ENCODE measurements at regions not wholly inside any gene's neighbourhood (a gene's known extent, or its start where the extent isn't known, plus 50 kb on each side); places are given as distances from the start of the nearest gene placed in this dataset.
"Not testable (repeated sequence)": the region's sequence is repeated elsewhere in the genome, so short reads cannot be mapped to it uniquely, and the experiment has no call there.

DNA sequence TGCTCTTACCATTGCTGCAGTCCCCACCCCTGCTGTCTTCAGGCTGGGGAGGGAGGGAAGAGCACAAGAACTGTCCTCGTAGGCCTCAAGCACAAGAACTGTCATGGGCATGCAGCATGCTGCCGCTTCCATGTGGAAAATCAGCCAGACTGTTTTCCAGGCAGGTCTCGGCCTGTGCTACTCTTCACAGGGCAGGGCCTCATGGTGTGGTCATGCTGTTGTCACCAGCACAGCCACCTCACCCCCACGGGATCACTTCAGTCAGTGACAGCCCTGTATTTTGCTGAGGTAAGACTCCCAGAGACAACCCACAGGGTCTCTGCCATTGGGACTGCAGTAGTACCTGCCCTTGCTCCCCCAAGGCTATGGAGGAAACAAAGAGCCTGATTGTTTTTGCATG lies 205.3 kb downstream of the NAP1L3 start:
- H3K4me3 ChIP-seq (ENCODE audit: low read depth, low read length) = no peak overlapping the region

DNA sequence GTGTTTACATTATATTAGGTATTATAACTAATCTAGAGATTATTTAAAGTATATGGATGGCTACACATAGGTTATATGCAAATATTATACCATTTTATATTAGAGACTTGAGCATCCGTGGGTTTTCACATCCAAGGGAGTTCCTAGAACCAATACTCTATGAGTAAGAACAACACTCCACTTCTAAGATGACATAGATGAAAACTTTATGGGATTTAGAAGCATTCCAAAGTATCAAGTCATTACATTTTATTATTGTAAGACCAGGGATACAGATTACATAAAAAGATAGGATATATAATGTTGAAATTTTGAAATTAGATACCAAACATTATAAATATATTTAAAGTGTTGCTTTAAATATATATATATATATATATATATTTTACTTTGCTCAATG lies 207.0 kb downstream of the NAP1L3 start:
- H3K4me3 ChIP-seq (ENCODE audit: low read depth, low read length) = no peak overlapping the region
- TF ChIP-seq, protein P1, sequence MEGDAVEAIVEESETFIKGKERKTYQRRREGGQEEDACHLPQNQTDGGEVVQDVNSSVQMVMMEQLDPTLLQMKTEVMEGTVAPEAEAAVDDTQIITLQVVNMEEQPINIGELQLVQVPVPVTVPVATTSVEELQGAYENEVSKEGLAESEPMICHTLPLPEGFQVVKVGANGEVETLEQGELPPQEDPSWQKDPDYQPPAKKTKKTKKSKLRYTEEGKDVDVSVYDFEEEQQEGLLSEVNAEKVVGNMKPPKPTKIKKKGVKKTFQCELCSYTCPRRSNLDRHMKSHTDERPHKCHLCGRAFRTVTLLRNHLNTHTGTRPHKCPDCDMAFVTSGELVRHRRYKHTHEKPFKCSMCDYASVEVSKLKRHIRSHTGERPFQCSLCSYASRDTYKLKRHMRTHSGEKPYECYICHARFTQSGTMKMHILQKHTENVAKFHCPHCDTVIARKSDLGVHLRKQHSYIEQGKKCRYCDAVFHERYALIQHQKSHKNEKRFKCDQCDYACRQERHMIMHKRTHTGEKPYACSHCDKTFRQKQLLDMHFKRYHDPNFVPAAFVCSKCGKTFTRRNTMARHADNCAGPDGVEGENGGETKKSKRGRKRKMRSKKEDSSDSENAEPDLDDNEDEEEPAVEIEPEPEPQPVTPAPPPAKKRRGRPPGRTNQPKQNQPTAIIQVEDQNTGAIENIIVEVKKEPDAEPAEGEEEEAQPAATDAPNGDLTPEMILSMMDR (IDR thresholded peaks at IDR 0.05; ENCODE audit: low read depth, low read length) = no peak

More for the DNA sequence above, 205.3 kb downstream of the NAP1L3 start:
- TF ChIP-seq, protein P1 (IDR thresholded peaks at IDR 0.05; ENCODE audit: low read depth, low read length) = no peak

DNA sequence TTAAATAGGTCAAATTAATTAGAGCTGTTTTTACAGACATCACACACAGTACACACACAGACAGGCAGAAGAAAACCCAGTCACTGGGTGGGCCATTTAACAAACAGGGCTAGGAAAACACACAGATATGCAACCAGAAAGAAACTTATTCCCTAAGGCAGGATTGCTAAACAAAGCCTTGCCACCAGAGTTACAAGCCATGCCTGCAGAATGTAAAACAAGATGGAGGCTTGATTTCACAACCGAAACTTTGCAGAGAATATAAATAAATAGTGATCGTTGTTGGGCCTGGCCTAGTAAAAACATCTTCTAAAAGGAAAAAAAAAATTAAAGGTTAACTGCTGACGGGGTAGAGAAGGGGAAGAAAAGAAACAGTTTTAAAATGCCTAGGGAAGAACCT lies 212.3 kb downstream of the NAP1L3 start:
- no peak overlapping the region for H3K4me3 ChIP-seq (ENCODE audit: low read depth, low read length)
- TF ChIP-seq, protein P1 (IDR thresholded peaks at IDR 0.05; ENCODE audit: low read depth, low read length) = no peak

DNA sequence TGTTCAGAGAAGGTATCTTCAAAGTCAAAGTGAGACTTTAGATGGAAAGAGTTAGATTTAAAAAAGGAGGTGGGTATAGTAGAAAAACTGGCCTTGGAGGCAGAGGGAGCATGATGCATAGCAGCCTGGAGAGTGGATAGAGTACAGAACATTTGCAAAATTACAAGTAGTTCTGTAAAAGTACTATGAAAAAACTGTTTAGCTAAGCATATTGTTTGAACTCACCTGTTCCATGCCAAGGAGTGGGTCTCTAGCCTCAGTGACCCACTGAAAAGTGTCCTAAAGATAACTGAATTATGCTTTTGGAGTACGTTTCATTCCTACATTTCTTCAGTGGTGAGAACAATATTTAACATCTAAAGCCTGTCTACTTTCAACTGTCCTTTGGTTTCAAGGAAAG lies 218.9 kb downstream of the NAP1L3 start:
- H3K4me3 ChIP-seq (ENCODE audit: low read depth, low read length) = no peak overlapping the region
- TF ChIP-seq, protein P1 (IDR thresholded peaks at IDR 0.05; ENCODE audit: low read depth, low read length) = no peak

DNA sequence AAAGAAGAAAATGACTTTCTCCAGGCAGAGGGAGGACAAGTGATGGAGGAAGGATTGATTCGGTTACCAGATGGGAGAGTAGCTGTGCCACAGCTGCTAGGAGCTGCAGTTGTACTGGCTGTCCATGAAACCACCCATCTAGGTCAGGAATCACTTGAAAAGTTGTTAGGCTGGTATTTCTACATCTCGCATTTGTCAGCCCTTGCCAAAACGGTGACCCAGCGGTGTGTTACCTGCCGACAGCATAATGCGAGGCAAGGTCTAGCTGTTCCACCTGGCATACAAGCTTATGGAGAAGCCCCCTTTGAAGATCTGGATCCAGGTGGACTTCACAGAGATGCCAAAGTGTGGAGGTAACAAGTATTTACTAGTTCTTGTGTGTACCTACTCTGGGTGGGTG lies 238.7 kb downstream of the NAP1L3 start:
- not testable (repeated sequence) for H3K4me3 ChIP-seq (ENCODE audit: low read depth, low read length)

DNA sequence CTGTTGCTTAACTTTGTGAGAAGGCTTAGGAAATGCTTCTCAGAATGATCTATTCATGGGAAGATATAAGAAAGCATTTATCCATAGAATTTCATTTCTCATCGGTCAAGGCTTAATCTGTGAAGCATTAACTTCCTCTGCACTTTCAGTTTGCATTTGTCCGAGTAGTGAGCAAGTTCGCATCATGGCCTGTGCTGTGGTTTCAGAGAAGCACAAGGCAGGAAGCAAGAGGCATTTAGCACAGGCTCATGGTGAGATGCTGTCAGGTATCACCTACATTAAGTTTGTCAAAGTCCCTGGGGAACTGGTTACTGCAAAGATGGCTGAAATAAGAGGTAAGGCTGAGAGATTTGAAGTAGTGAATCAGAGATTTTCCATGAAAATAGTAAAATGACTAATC lies 244.9 kb downstream of the NAP1L3 start:
- TF ChIP-seq, protein P1 (IDR thresholded peaks at IDR 0.05; ENCODE audit: low read depth, low read length) = no peak
- H3K4me3 ChIP-seq (ENCODE audit: low read depth, low read length) = no peak overlapping the region

DNA sequence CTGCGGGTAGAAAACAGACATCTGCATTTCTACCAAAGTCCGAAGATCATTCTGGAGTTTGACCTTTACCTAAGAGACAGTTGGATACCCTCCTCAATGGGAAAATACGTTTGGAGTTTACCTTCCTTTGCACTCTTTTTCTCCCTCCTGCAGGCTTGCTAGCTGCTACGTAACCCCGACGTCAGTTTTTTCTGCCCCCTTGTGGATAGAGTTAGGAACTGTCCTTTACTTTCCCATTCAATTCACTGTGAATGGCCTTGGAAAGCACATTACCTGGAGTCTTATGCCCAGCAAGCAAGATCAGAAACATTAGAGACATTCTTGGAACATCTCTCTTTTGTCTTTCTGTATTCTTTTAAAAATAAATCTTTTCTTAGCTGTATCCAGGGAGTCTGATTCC lies 250.7 kb downstream of the NAP1L3 start:
- TF ChIP-seq, protein P1 (IDR thresholded peaks at IDR 0.05; ENCODE audit: low read depth, low read length) = peak; percentile 28; the same call in 1 of the 2 replicates
- H3K4me3 ChIP-seq (ENCODE audit: low read depth, low read length) = no peak overlapping the region

DNA sequence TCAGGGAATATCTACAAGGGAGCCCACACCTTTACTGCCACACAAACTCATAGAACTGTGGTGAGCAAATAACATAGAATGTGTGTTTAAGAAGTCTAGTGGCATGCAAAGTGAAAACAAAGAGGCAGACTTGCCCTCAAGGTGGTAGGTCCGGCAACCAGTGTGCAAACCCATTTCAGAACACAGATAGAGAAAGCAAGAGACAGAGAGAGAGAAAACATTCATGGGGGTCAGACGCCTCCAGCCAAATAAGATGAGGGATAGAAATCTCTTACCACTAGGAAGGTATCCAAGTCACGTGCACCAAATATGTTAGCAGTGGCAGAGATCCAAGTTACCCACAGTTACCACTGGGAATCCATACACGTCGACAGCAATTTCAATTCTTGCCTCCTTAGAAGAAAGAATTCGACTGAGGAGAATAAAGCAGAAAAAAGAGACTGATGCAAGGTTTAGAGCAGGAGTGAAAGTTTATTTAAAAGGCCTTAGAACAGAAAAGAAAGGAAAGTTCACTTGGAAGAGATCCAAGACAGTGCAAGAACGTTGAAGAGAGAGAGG lies 252.8 kb downstream of the NAP1L3 start:
- TF ChIP-seq, protein P1 (IDR thresholded peaks at IDR 0.05; ENCODE audit: low read depth, low read length) = no peak
- H3K4me3 ChIP-seq (ENCODE audit: low read depth, low read length) = no peak overlapping the region

Data from WI38 (cell line).